Activated gamma-delta T cell (primary cell): ENCODE measurements at regions not wholly inside any gene's neighbourhood (a gene's known extent, or its start where the extent isn't known, plus 50 kb on each side); places are given as distances from the start of the nearest gene placed in this dataset.
"Not testable (repeated sequence)": the region's sequence is repeated elsewhere in the genome, so short reads cannot be mapped to it uniquely, and the experiment has no call there.

Experiments
- DNase-seq: peaks from one replicate; lab custom pipeline; 2025; lab: John Stamatoyannopoulos, UW

GRCh38 chr2:187206071-187206470 lies 242.0 kb downstream of the CALCRL start:
- no peak for DNase-seq

- no peak for DNase-seq
These were observed 249.9 kb downstream of the CALCRL start for GRCh38 chr2:187198136-187198535.

GRCh38 chr2:187194049-187194448 lies 254.0 kb downstream of the CALCRL start:
- no peak for DNase-seq

GRCh38 chr2:187188783-187189631 lies 259.0 kb downstream of the CALCRL start:
- DNase-seq: no peak

GRCh38 chr2:187187519-187187918 lies 260.5 kb downstream of the CALCRL start:
- no peak for DNase-seq

GRCh38 chr2:187180529-187180928 lies 267.5 kb downstream of the CALCRL start:
- no peak for DNase-seq

GRCh38 chr2:187178876-187179275 lies 269.2 kb downstream of the CALCRL start:
- not testable (repeated sequence) for DNase-seq

- no peak for DNase-seq
These were observed 270.8 kb downstream of the CALCRL start for GRCh38 chr2:187177253-187177652.

GRCh38 chr2:187174582-187174981 lies 273.5 kb downstream of the CALCRL start:
- DNase-seq: no peak

GRCh38 chr2:187171318-187171717 lies 276.7 kb downstream of the CALCRL start:
- no peak for DNase-seq

GRCh38 chr2:187169864-187170263 lies 278.2 kb downstream of the CALCRL start:
- DNase-seq: no peak

GRCh38 chr2:187168720-187169713 lies 279.0 kb downstream of the CALCRL start:
- DNase-seq: no peak

GRCh38 chr2:187167491-187167890 lies 280.6 kb downstream of the CALCRL start:
- no peak for DNase-seq

GRCh38 chr2:187165936-187166610 lies 282.0 kb downstream of the CALCRL start:
- no peak for DNase-seq

GRCh38 chr2:187158452-187158851 lies 289.6 kb downstream of the CALCRL start:
- no peak for DNase-seq

- DNase-seq: no peak
These were observed 291.0 kb downstream of the CALCRL start for GRCh38 chr2:187157046-187157445.

- DNase-seq: no peak
These were observed 292.6 kb downstream of the CALCRL start for GRCh38 chr2:187155476-187155875.

- DNase-seq: no peak
These were observed 297.4 kb downstream of the CALCRL start for GRCh38 chr2:187150670-187151069.

GRCh38 chr2:187148059-187148714 lies 299.2 kb upstream of the ZSWIM2 start:
- DNase-seq: no peak

- DNase-seq: no peak
These were observed 294.6 kb upstream of the ZSWIM2 start for GRCh38 chr2:187143537-187143936.

GRCh38 chr2:187139469-187139868 lies 290.5 kb upstream of the ZSWIM2 start:
- DNase-seq: no peak

- DNase-seq: no peak
These were observed 289.3 kb upstream of the ZSWIM2 start for GRCh38 chr2:187138265-187138664.
